Kidney tubule cell (primary cell): ENCODE measurements at regions not wholly inside any gene's neighbourhood (a gene's known extent, or its start where the extent isn't known, plus 50 kb on each side); places are given as distances from the start of the nearest gene placed in this dataset.

ENCODE experiments used
- DNase-seq: peaks from one replicate; pipeline ENCODE4 v3.0.0-alpha.2; 2018; ENCODE audit warnings: low spot score

DNA sequence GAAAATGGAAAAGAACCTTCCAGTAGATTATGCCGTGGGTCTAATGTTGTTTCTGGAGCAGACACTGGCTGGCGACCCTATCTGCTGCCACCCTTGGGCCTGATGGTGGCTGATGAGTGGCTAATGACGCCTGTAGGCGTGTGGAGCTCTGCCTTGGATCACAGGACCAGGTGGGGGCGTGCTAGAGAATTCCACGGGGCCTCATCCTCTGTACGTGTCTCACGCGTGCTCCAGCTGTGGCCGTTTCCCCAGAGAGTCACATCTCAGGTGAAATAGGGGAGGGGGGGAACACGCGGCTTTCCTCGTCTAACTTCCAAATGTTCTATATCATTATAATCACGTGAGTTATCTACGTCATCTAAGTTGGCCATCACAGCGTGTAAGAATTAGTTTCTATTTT is 160.9 kb upstream of the SMIM21 start:
- DNase-seq, result no peak

GRCh38 chr18:75587131-75587530 is 159.6 kb upstream of the SMIM21 start:
- DNase-seq, result no peak

DNA sequence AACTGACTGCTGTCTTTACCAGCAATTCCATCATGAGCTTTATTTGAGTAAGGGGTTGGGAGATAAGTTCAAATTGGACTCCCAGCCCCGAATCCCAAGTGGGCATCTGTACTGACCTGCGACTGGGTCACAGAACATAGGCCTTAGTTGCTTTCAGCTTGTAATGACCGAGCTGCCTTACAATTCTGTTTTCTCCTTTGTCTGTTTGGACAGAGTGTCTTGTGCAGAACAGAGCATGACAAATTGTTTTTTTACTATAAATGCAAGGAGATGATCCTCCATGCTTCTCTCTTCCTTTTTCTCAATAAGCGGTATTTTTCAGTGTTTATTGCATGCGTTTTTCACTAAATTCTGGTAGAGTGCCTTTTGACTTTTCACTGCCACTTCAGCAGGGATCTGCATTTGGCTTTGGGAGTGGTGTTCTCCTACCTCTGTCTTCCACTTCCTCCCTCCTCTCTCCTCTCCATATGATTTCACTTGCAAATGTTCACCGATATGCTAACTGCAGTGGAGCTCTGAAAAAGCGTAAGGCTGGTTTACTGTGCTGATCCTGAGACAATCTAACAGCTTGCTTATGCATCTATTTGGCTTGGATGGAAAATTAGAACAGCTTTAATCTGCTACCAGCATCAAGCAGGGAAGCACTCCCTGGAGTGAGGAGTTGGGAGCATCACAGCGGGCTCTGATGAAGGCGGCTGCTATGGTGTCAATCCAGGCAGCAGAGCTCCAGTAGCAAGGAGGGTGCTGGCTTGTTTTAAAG is 158.8 kb upstream of the SMIM21 start:
- DNase-seq, result no peak

- no peak for DNase-seq
These were observed 155.4 kb upstream of the SMIM21 start for GRCh38 chr18:75582940-75583339.

DNA sequence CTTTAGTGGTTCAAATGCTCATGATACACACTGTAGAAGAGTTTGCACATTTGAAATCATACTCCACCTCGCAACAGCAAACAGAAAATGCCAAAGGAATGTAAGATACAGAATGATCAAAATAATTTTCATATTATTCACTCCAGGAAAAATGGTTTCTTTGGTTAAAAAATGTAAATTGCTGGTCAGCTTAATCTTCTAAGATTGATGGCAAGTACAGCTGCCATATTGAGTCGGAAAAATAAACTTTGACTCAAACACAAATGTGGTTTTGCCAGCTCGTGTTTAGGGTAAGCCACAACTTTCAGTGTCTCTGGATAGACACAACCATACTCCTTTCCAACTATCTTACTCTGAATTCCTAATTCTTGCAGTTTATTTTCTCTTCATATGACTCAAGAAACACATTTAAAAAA is 154.9 kb upstream of the SMIM21 start:
- no peak for DNase-seq

DNA sequence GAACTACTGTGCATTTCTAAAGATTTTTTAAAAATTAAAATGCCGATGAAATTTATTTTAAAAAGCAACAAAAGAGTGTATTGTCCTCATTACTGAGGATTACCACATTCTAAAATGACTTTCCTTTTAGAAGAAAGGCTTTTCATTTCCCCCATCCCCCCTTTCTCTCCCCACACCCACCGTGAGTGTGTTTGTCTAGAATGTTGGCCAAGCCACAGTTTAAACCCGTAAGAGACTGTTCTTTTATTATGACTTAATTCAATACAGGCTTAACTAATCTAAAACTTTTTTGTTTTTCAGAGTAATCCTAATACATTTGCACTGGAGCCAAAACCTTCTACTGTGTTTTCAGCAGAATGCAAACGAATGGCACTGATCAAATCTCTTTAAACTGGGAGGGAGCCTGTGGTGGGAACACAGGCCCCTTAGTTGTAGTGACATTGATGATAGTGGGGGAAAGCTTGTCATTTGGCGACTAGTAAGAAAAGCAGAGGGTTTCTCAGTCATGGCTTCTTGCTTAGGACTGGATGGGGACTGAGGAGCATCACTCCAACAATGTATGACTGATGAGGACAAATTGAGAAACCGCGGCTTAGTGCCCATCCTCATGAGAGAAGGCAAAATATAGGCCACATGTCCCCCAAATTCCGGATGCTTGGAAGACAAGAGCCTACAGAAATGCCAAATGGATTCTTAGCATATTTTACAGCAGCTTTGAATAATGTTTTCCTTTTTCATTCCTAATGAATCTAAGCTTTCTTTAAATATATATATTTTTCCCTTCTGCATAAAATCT is 154.0 kb upstream of the SMIM21 start:
- no peak for DNase-seq

- no peak for DNase-seq
These were observed 146.7 kb upstream of the SMIM21 start for GRCh38 chr18:75574187-75574586.

DNA sequence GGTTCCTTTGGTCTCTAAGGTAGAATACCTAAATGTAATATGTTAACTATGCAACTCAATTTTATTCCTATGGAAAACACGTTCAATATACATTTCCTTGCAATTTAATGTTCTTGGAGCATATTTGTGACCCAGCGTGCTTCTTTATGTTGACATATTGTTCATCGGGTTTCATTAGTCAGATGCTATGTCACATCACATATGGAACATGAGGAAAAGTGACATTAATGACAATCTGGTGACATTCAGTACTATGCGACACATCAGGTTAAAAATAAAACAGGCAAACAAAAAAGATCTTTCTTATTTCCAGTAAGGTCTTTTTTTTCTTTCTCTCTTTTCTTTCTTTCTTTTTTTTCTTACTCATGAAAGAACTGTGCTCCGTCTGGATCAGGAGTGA is 135.6 kb upstream of the SMIM21 start:
- DNase-seq, result no peak

GRCh38 chr18:75562216-75562615 is 134.7 kb upstream of the SMIM21 start:
- DNase-seq, result no peak

GRCh38 chr18:75558790-75559189 is 131.3 kb upstream of the SMIM21 start:
- DNase-seq, result no peak

GRCh38 chr18:75556841-75557240 is 129.3 kb upstream of the SMIM21 start:
- no peak for DNase-seq

GRCh38 chr18:75554644-75555185 is 127.2 kb upstream of the SMIM21 start:
- no peak for DNase-seq

DNA sequence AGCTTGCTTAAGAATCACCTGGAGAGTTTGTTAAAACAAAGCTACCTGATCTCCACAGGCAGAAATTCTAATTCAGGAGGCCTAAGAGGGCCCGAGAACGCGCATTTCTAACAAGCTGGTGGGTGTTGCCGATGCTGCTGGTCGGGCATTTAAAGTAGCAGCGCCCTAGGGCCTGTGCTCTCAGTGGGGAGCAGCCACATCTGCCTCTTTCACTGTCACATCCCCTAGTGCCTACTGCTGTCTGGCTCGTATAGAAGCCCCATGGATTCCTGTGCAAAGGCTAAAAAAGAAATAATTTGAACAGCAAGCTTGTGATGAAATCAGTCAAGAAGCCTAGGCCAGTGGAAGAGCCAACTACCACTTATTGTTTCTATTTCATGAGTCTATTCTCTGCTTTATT is 126.7 kb upstream of the SMIM21 start:
- no peak for DNase-seq

- no peak for DNase-seq
These were observed 125.5 kb upstream of the SMIM21 start for GRCh38 chr18:75553021-75553420.

- DNase-seq, result no peak
These were observed 123.6 kb upstream of the SMIM21 start for GRCh38 chr18:75551071-75551470.

DNA sequence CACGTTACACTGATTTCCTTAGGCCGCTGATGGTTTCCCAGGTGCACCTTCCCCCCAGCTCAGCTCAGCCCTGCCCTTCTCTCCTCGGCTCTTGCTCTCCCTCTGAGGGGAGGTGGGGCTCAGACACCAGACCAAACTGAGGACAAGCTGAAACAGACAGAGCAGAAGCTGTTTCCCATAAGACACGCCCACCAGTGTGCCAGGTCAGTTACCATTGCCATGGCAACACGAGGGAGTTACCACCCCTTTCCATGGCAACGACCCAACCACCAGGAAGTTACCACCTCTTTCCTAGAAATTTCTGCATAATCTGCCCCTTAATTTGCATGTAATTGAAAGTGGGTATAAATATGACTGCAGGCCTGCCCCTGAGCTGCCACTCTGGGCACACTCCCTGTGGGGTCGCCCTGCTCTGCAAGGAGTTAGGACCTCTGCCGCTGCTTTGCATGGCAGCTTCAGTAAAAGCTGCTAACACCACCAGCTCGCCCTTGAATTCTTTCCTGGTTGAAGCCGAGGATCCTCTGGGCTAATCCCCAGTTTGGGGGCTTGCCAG is 120.9 kb upstream of the SMIM21 start:
- DNase-seq, result no peak

GRCh38 chr18:75546964-75547363 is 119.5 kb upstream of the SMIM21 start:
- DNase-seq, result no peak

DNA sequence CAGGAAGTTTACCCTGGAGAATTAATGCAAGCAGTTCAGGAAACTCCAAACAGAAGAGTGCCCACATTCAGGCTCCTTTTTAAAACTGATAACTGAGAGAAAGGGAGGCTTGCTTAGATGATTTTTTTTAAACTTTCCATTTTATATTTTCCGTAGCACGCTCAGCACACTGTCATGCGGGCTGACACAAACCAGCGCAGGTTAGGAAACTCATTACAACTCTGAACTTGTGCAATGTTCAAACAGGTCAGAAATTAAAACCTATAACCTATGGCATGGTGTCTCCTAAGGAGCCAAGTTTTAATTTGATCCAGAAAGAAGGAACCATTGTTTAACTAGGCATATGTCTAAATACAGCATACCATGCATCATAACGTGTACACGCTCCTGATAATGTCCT is 117.7 kb upstream of the SMIM21 start:
- DNase-seq, result no peak

DNA sequence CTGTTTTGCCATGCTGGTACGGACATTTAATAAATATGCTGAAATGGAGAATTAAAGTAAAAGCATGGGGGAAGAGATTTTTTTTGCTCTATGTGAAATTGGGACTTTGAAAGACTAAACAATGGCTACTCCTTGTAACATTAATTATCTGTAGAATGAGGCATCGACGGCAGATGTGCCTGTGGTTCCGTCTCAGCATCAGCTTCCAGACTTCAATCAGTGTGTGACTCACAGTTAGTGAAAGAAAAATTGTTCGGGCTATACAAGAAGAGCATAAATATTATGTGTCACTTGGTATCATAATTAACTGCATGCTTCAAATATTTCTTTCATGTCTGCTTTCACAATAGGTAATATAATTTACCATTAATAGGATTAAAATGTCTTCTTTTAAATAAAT is 117.0 kb upstream of the SMIM21 start:
- DNase-seq, result no peak

- no peak for DNase-seq
These were observed 116.6 kb upstream of the SMIM21 start for GRCh38 chr18:75544051-75544481.

DNA sequence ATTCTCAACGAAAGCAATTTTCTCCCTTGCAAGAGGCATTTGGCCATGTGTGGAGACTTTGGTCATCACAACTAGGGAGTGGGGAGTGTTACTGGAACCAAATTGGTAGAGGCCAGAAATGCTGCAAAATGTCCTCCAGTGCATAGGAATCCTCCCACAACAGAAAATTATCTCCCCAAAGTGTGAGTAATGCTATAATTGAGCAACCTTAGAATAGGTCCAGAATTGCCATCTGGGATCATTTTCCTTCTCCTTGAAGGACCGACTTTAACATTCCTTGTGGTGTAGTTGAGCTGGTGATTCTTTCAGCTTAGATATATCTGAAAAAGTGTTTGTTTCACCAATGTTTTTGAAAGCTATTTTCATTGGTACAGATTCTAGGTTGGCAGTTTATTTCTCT is 111.2 kb upstream of the SMIM21 start:
- DNase-seq, result no peak

DNA sequence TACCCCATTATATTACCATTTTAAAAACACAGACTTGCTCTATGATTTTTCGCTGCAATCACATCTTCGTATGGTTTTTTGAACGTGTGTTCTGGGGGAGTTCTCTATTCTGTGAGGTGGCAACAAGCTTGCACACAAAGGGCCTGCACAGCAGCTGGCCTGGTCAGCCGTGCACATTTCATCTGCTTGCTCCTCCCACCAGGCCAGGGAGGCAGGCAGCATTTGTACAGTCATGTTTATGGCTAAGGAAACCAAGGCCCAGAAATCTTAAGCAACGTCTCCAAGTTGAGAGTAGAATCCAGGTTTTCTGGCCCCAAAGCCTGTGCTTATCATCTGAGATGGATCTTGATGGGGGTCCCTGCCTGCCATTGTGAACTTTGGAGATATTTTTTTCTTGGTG is 106.4 kb upstream of the SMIM21 start:
- no peak for DNase-seq

DNA sequence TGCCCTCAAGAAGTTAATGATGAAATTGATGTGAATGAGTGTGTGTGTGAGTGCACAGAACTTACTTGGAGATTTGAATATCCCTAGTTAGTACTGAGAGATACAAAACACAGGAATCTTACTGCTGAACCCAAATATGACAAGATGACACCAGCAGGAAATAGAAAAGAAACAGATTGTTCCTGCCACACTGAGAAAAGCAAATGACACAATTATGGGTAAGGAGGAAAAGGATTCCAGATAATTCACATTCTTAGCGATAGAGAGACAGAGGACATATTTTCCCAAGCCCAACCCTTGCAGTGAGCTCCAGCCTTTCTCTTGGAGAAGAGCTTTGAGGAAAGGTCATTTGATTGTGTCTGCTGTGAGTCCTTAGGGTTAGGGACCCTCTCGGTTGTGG is 105.7 kb upstream of the SMIM21 start:
- DNase-seq, result no peak
